ENCODE measurements at regions not wholly inside any gene's neighbourhood (a gene's known extent, or its start where the extent isn't known, plus 50 kb on each side); places are given as distances from the start of the nearest gene placed in this dataset.

DNA sequence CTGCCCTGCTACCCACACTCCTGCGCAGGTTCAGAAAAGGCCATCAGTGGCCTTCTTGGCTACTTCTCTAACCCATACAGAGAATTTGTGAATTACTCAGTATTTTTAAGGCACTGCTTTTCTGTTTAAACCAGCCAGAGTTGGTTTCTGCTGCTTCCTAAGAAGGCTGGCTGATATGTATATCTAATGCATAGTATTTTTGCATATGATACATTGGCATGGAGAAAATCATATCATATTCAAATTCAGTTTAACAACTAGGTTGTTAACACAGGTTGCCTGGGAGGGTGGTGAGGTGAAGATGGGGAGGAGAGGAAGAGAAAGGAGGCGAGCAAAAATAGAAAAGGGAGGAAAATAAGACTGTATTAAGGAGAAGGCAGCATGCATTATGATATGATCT is 132.8 kb upstream of the ADPGK start:
- DNase-seq, result no peak

DNA sequence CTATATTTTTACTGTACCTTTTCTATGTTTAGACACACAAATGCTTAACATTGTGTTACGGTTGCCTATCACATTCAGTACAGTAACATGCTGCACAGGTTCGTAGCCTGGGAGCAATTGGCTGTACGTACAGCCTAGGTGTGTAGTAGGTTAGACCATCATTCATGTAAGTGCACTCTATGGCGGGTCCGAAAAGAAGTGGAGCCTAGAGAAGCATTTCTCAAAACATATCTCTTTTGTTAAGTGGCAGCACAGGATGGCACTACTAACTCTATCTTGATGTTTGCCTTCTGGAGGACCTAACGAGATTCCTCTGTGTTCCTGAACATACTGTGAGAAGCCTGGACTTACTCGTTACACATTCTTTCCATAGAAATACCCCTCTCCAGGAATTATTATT is 132.3 kb upstream of the ADPGK start:
- DNase-seq, result no peak

DNA sequence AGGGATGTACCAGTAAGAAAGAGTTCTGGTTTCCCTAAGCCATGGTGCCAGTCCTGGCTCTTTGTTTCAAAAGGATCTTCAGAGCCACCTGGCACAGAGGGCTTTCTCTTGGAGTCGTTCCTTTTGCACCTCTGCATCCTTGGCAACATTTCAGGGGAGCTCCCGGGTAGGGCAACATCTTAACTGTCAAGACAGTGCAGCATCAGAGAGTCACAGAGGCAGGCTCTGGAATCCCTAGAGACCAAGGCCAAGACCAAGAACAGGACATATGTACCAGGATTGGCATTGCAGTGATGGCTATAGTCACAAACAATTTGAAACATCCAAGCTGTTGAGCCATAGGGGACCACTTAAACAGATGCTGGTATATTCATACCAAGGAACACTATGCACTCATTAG is 129.4 kb upstream of the ADPGK start:
- DNase-seq, result no peak

DNA sequence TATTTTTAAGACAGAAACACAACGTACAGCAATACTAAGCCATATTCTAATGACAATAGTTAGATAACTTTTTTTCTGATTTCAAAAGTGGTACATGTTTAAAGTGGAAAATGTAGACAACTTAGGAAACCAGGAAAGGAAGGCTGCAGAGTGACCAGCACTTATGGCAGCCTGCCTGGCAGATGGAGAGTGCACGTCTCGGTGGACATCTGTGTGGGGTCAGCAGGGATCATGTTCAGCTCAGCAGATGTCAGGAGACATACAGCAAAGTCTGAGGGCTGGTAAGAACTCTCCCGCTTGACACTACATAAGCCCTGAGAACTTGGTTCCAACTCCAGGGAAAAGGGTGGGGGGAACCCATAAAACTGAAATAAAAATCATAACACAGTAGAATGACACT is 128.6 kb upstream of the ADPGK start:
- DNase-seq, result no peak

GRCh38 chr15:72911626-72912025 is 128.1 kb upstream of the ADPGK start:
- DNase-seq, result no peak

DNA sequence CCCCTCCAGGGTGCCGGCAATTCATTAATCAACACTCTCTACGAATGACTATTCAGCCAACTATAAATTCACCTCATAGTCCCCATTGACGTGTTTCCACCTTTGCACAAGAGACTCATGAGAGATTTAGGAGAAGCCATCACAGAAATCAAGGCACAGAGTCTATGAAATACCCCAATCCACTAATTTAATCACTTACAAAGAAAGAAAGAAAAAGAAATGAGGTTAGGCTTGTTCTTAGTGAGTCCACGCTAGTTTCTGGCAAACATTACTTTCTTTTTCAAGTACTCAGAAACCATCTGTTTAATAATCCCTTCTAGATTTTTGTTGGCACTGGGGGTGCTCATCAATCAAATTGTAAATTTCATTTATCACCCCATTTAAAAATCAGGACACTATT is 125.2 kb upstream of the ADPGK start:
- no peak for DNase-seq

GRCh38 chr15:72907733-72908132 is 124.2 kb upstream of the ADPGK start:
- DNase-seq, result no peak

DNA sequence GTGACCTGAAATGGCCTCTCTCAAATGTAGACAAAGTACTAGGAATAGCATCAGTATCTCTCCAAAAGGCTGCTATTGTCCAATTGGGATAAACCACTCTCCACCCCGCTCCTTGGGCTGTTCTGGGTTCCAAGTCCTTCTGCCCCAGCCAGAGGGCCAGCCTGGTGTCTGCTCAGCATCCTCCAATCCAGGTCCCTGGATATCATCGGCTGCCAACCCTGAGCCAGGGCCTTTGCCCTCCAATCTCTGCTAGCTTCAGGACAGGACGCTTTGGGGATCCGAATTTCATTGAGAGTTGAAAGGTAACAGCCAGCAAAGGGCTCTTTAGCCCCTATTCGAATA is 119.3 kb upstream of the ADPGK start:
- DNase-seq, result no peak

DNA sequence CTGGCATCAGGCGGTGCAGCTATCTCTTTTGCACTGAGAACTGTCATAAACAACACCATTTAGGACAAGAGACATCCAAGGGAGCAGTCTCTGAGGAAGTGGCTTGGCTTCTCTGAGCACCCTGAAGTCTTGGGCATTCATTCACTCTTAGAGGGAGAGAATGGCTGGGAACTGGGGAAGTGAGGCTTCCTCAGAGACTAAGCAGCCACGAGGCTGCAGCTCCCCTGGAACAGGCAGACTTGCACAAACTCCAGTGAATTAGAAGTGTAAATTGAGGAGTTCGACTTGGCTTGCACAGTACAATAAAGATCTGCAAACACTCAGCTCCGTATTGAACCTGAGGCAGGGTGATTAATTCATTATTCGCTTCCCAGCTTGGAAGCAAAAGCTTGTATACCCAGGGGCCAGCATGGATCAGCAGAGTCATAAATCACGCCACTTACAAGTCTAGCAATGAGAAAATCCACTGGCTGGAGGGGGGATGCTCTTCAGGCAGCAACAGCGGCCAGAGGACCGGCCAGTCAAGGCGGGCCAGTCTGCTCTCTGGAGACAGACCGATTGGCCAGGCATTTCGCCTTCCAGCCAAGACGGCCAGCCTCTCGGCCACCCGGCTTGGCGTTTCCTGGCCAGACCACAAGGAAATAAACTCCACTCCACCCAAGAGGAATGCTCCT is 118.8 kb upstream of the ADPGK start:
- DNase-seq, result no peak

DNA sequence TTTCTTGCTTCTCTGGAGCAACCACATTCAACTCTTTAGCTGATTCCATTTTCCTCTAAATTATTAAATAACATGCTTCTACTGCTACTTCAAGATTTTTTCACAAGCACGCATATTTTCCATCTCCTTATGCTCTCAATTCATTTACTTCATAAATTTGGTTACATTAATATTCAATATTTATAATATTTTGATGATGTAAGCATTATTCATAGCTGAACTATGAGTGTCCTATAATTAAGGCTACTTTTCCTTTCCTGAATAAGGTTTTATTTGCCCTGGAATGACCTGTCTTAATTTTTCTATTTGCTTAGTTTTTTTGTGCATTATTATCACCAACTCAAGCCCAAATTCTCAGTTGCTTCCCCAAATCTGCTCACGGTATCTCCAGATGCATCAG is 109.4 kb upstream of the ADPGK start:
- no peak for DNase-seq

DNA sequence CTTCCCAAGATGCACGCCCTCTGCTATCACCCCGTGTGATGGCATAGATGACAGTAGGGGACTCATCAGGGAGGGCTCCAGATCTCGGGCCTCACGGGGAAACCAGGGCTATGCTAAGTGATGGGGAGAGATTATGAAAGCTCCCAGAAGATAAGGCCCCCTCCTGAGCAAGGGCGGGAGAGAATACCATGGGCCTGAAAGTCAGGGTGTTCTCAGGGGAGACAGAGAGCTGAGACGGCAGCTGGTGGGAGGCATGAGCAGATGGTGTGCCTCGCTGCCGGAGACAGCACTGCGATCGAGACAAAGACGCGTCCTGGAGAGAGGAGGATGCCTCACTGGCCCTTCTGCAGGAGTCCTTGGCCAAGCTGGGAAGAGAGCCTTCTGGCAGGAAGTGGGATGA is 106.5 kb upstream of the ADPGK start:
- DNase-seq, result no peak

GRCh38 chr15:72889545-72889944 is 106.0 kb upstream of the ADPGK start:
- no peak for DNase-seq

- no peak for DNase-seq
Observed at GRCh38 chr15:72888811-72889210, 105.3 kb upstream of the ADPGK start.

- no peak for DNase-seq
Observed at GRCh38 chr15:72888211-72888610, 104.7 kb upstream of the ADPGK start.

DNA sequence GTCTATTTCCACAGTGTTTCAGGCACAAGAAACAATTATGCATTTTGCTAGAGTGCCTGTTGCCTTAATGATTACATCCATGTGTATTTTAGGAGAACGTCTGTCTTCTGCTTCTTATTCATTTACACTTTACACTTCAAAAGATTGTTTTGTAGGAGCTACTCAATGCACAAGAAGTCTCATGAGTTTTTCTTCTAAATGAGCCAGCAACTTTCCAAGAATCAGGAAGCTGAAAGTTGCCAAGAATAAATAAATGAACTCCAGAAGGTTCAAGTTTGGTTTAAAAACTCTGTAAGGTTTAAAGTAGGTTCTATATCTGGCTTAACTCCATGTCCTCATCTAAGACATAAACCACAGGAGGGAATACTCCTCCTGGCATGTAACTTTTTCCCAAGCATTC is 103.8 kb upstream of the ADPGK start:
- no peak for DNase-seq

GRCh38 chr15:72884311-72884710 is 100.8 kb upstream of the ADPGK start:
- no peak for DNase-seq

GRCh38 chr15:72873379-72874233 is 90.0 kb upstream of the ADPGK start:
- no peak for DNase-seq

DNA sequence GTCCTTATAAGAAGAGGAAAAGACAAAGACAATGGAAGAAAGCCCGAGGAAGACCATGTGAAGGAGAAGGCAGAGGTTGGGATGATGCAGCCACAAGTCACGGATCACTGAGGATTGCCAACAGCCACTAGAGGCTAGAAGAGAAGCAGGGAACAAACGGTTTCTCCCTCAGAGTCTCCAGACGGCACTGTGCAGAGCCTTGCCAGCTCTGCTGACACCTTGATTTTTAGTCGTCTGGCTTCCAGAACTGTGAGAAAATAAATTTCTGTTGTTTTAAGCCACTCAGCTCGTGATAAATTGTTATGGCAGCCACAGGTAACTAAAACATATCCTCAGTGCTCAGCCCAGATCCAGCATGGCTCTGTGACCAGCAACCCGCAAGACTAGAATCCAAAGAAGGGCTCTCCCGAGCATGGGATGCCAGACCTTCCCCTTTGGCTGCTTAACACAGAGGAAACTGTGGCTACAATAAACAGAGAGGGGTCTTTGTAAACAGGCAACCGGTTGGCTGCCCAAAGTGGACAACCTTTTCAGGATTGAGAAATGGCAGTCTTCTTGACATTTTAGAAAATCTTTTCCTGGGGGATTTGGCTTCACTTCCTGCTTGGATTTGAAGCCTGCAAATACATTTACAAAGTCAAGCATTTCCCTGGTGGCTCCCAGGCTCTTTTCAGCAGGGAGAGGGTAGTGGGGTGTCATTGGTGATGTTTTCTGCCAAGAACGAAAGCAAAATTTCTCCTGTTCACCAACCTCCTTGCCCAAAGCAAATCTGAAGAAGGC is 88.7 kb upstream of the ADPGK start:
- no peak for DNase-seq

DNA sequence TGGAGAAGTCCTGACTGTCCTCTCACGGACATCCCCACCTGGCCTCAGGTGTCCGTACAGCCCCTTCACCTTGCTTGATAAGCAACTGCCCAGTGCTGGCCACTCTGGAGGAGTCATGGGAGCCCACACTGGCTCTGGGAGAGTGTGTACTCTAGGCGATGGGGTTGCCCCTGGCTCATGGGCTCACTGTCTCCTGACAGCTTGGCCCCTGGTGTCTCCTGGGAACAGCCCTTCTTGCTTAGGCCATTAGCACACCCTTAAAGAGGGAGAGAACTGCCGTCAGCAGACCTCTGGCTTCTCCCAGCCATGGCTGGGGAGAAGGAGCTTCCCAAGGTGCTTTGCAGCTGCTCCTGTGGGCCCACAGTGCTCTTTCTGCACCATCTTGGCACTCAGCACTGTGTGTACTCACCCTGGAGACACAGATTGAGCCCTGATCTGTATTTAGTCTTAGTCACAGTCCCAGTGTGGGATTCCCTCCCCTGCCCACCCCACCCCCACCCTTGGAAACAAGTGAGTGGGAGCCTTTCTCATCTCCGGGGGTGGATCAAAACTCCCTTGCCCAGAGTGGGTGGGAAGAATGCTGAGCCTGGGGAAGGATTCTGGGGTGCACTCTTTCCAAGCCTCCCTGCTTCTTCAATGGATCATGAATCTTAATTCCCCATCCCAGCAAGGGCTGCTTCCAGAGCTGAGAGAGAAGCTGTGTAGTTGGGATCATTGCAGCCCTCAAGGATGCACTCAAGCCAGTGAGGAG is 83.5 kb upstream of the ADPGK start:
- no peak for DNase-seq

GRCh38 chr15:72866182-72866581 is 82.6 kb upstream of the ADPGK start:
- DNase-seq, result no peak

GRCh38 chr15:72865486-72865885 is 81.9 kb upstream of the ADPGK start:
- DNase-seq, result no peak

DNA sequence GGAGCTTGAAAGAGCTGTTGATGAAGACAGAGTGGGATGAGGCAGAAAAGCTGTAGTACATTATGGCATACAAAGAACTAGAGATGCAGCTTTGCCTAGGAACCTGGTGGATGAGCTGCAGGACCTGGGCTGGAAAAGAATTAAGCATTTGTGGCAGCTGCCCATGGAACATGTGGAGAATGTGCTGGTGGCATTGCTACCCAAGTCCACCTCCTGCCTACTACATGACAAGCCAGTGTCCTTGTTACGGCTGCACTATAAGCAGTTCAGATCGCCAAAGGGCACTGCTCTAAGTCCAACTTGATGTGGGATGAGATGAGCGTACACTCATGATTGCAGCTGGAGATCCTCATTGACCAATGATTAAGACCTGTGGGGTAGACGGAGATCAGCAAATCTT is 81.1 kb upstream of the ADPGK start:
- no peak for DNase-seq

- DNase-seq, result no peak
Observed at GRCh38 chr15:72861354-72861910, 77.9 kb upstream of the ADPGK start.
